ENCODE measurements at regions not wholly inside any gene's neighbourhood (a gene's known extent, or its start where the extent isn't known, plus 50 kb on each side); places are given as distances from the start of the nearest gene placed in this dataset.
"Not testable (repeated sequence)": the region's sequence is repeated elsewhere in the genome, so short reads cannot be mapped to it uniquely, and the experiment has no call there.

- no peak for ATAC-seq (ENCODE audit: insufficient number of reproducible peaks, low FRiP score, low read depth)
- no peak for TF ChIP-seq CTCF (IDR thresholded peaks at IDR 0.05)
- no peak overlapping the region for H3K4me3 ChIP-seq
Observed at GRCh38 chr2:5203134-5203755, 488.9 kb upstream of the SOX11 start.

GRCh38 chr2:5206742-5207141 is 485.4 kb upstream of the SOX11 start:
- H3K27me3 ChIP-seq (replicated peaks; ENCODE audit: insufficient read depth); DNase-seq (ENCODE audit: low spot score); H3K36me3 ChIP-seq; H3K4me3 ChIP-seq; H3K4me1 ChIP-seq (ENCODE audit: control insufficient read depth in 1 of 2, low read depth in 2 of 2); ATAC-seq (ENCODE audit: insufficient number of reproducible peaks, low FRiP score, low read depth); H3K9me3 ChIP-seq; H3K27ac ChIP-seq: not testable (repeated sequence)

More at GRCh38 chr2:5203134-5203755, 488.9 kb upstream of the SOX11 start:
- Histone ChIP-seq H3K4me1 (ENCODE audit: control insufficient read depth in 1 of 2, low read depth in 2 of 2) (no peaks in the 10 kb centered on the region), H3K9me3 (no peaks in the 10 kb centered on the region), H3K36me3 (no peaks in the 10 kb centered on the region), H3K27me3 (replicated peaks; ENCODE audit: insufficient read depth) (no peaks in the 10 kb centered on the region), H3K27ac (no peak overlapping the region)
- no peak for DNase-seq (ENCODE audit: low spot score)

GRCh38 chr2:5215989-5216607 is 476.1 kb upstream of the SOX11 start:
- H3K36me3 ChIP-seq = no peaks in the 10 kb centered on the region
- TF ChIP-seq CTCF (IDR thresholded peaks at IDR 0.05) = no peak

GRCh38 chr2:5227062-5227699 is 465.0 kb upstream of the SOX11 start:
- TF ChIP-seq CTCF (IDR thresholded peaks at IDR 0.05) = no peak
- Histone ChIP-seq H3K4me3 (no peak overlapping the region), H3K9me3 (no peaks in the 10 kb centered on the region), H3K27ac (no peak overlapping the region), H3K36me3 (no peaks in the 10 kb centered on the region), H3K4me1 (ENCODE audit: control insufficient read depth in 1 of 2, low read depth in 2 of 2) (no peaks in the 10 kb centered on the region), H3K27me3 (replicated peaks; ENCODE audit: insufficient read depth) (no peaks in the 10 kb centered on the region)
- no peak for DNase-seq (ENCODE audit: low spot score)
- no peak for ATAC-seq (ENCODE audit: insufficient number of reproducible peaks, low FRiP score, low read depth)

More at GRCh38 chr2:5215989-5216607, 476.1 kb upstream of the SOX11 start:
- no peak for ATAC-seq (ENCODE audit: insufficient number of reproducible peaks, low FRiP score, low read depth)
- Histone ChIP-seq H3K27ac (no peak overlapping the region), H3K4me1 (ENCODE audit: control insufficient read depth in 1 of 2, low read depth in 2 of 2) (no peaks in the 10 kb centered on the region), H3K27me3 (replicated peaks; ENCODE audit: insufficient read depth) (no peaks in the 10 kb centered on the region), H3K9me3 (no peaks in the 10 kb centered on the region), H3K4me3 (no peak overlapping the region)
- DNase-seq (ENCODE audit: low spot score) = no peak

- no peak for TF ChIP-seq CTCF (IDR thresholded peaks at IDR 0.05)
Observed at GRCh38 chr2:5229574-5229973, 462.6 kb upstream of the SOX11 start.

More at GRCh38 chr2:5229574-5229973, 462.6 kb upstream of the SOX11 start:
- ATAC-seq (ENCODE audit: insufficient number of reproducible peaks, low FRiP score, low read depth) = no peak
- Histone ChIP-seq H3K27me3 (replicated peaks; ENCODE audit: insufficient read depth) (no peaks in the 10 kb centered on the region), H3K4me3 (no peak overlapping the region), H3K4me1 (ENCODE audit: control insufficient read depth in 1 of 2, low read depth in 2 of 2) (no peaks in the 10 kb centered on the region), H3K36me3 (no peaks in the 10 kb centered on the region), H3K27ac (no peak overlapping the region), H3K9me3 (no peaks in the 10 kb centered on the region)
- no peak for DNase-seq (ENCODE audit: low spot score)

All from thoracic aorta (tissue), 2 donors.